Liver (tissue), 8 donors: ENCODE measurements at regions not wholly inside any gene's neighbourhood (a gene's known extent, or its start where the extent isn't known, plus 50 kb on each side); places are given as distances from the start of the nearest gene placed in this dataset.

ENCODE experiments used
- DNase-seq: peaks from one replicate; pipeline ENCODE4 v3.0.0-alpha.2; 2017; ENCODE audit warnings: low spot score
- H3K27ac ChIP-seq, 2 donors: one replicate each; pipeline ENCODE4 v1.7.0; 2013; ENCODE audit warnings: inconsistent platforms in 2 of 2, low read length in 2 of 2, control low read depth in 1 of 2, low read depth in 1 of 2, mild to moderate bottlenecking in 1 of 2
- H3K27me3 ChIP-seq, 4 donors: one replicate each; pipeline versions ENCODE4 v1.6.1 to v1.7.0; 2013; ENCODE audit warnings: low read length in 3 of 4, inconsistent platforms in 1 of 4, mild to moderate bottlenecking in 1 of 4, moderate library complexity in 1 of 4; ENCODE audit not compliant: control insufficient read depth in 4 of 4, insufficient read depth in 4 of 4
- H3K36me3 ChIP-seq, 4 donors: one replicate each; pipeline versions ENCODE4 v1.6.1 to v1.7.0; 2013; ENCODE audit warnings: low read length in 3 of 4, mild to moderate bottlenecking in 3 of 4, low read depth in 1 of 4, moderate library complexity in 1 of 4; ENCODE audit not compliant: control insufficient read depth in 4 of 4, insufficient read depth in 3 of 4
- H3K4me1 ChIP-seq, 4 donors: one replicate each; pipeline versions ENCODE4 v1.6.1 to v1.7.0; 2013; ENCODE audit warnings: low read length in 3 of 4, mild to moderate bottlenecking in 3 of 4, moderate library complexity in 1 of 4; ENCODE audit not compliant: control insufficient read depth in 4 of 4, insufficient read depth in 4 of 4
- H3K4me3 ChIP-seq, 3 donors: one replicate each; pipeline versions ENCODE4 v1.6.1 to v1.7.0; 2013; ENCODE audit warnings: low read length in 3 of 3, control low read depth in 1 of 3, low read depth in 1 of 3, mild to moderate bottlenecking in 1 of 3
- H3K9ac ChIP-seq, 2 donors: one replicate each; pipeline ENCODE4 v1.7.0; 2013; ENCODE audit warnings: low read length in 2 of 2, mild to moderate bottlenecking in 2 of 2, moderate library complexity in 2 of 2, control low read depth in 1 of 2, low read depth in 1 of 2
- H3K9me3 ChIP-seq, 4 donors: one replicate each; pipeline versions ENCODE4 v1.6.1 to v1.7.0; 2013; ENCODE audit warnings: low read length in 3 of 4; ENCODE audit not compliant: control insufficient read depth in 4 of 4
- CTCF ChIP-seq: fragments of 150-350 bp; IDR thresholded peaks from 2 replicates; pipeline ENCODE4 v1.5.1; 2017; ENCODE audit warnings: improper control_type of control experiment, low read depth, low read length; ENCODE audit not compliant: missing input control
- EGR1 ChIP-seq, 2 donors: IDR thresholded peaks; 2 replicates each; pipeline ENCODE4 v1.6.1; 2016 to 2018; ENCODE audit warnings: antibody characterized with exemption in 2 of 2, low read depth in 2 of 2
- FOXA1 ChIP-seq: IDR thresholded peaks from 2 replicates; pipeline ENCODE4 v1.6.1; 2016; ENCODE audit warnings: antibody characterized with exemption
- FOXA2 ChIP-seq: IDR thresholded peaks from 2 replicates; pipeline ENCODE4 v1.6.1; 2016; ENCODE audit warnings: antibody characterized with exemption
- GABPA ChIP-seq, 2 donors: IDR thresholded peaks in 1 of 2; conservative IDR thresholded peaks in 1 of 2; 2 replicates each; pipeline ENCODE4 v1.6.1; 2016; ENCODE audit warnings: antibody characterized with exemption in 2 of 2, mild to moderate bottlenecking in 1 of 2, moderate library complexity in 1 of 2
- HNF4A ChIP-seq, 2 donors: conservative IDR thresholded peaks; 2 replicates each; pipeline ENCODE4 v1.6.1; 2016; ENCODE audit warnings: antibody characterized with exemption in 2 of 2, mild to moderate bottlenecking in 2 of 2
- JUND ChIP-seq, 2 donors: IDR thresholded peaks; 2 replicates each; pipeline ENCODE4 v1.6.1; 2016; ENCODE audit warnings: antibody characterized with exemption in 2 of 2
- NR2F2 ChIP-seq: IDR thresholded peaks from 2 replicates; pipeline ENCODE4 v1.6.1; 2016; ENCODE audit warnings: antibody characterized with exemption
- RAD21 ChIP-seq, 2 donors: IDR thresholded peaks; 2 replicates each; pipeline ENCODE4 v1.6.1; 2016; ENCODE audit warnings: antibody characterized with exemption in 2 of 2, mild to moderate bottlenecking in 2 of 2
- RXRA ChIP-seq, 2 donors: IDR thresholded peaks; 2 replicates each; pipeline ENCODE4 v1.6.1; 2017 to 2018; ENCODE audit warnings: antibody characterized with exemption in 2 of 2, mild to moderate bottlenecking in 1 of 2
- SP1 ChIP-seq: IDR thresholded peaks from 2 replicates; pipeline ENCODE4 v1.6.1; 2018; ENCODE audit warnings: antibody characterized with exemption, mild to moderate bottlenecking
- TAF1 ChIP-seq: conservative IDR thresholded peaks from 2 replicates; pipeline ENCODE4 v1.6.1; 2016; ENCODE audit warnings: antibody characterized with exemption, mild to moderate bottlenecking
- YY1 ChIP-seq: IDR thresholded peaks from 2 replicates; pipeline ENCODE4 v1.6.1; 2016; ENCODE audit warnings: antibody characterized with exemption, mild to moderate bottlenecking
- WGBS: extraction: QIAGEN DNeasy Blood & Tissue Kit; methylation state at CpG from one replicate; pipeline ENCODE4 v1.1.7; 2013; 5-methylcytosine and 5-hydroxymethylcytosine counted together
- TF ChIP-seq, protein P1 (sequence below): IDR thresholded peaks from 2 replicates; pipeline ENCODE4 v1.6.1; 2016; ENCODE audit warnings: antibody characterized with exemption, mild to moderate bottlenecking
- TF ChIP-seq, protein P2 (sequence below): IDR thresholded peaks from 2 replicates; pipeline ENCODE4 v1.6.1; 2016; ENCODE audit warnings: antibody characterized with exemption
- TF ChIP-seq, protein P3 (sequence below): IDR thresholded peaks from 2 replicates; pipeline ENCODE4 v1.6.1; 2016; ENCODE audit warnings: antibody characterized with exemption
- donor health status: healthy.
- donor health status: healthy.
- donor health status: healthy.
- donor health status: healthy.
- donor health status: healthy.

DNA sequence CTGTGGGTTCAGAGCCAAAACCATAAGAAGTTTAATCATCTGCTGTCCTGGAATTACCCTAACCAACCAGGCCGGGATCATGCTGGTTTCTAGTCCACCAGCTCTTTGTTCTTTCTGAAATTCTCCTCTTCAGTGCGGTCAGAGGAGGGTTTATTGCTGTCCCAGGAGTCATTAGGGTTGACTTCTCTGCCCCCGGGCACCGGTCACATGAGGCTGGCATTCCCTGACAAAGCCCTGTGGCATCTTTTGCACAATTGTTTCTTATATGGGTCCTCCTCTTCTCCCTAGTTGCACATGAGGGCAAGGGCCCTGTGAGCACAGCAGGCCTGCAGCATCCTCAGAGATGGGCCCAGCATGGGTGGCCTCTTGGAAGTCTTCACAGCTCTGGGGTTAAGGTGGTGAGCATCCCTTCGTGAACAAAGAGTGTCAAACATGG is 243.9 kb downstream of the IRF8 start:
- Histone ChIP-seq H3K27ac (no peak overlapping the region), H3K9ac (no peak overlapping the region), H3K36me3 (no peaks in the 10 kb centered on the region), H3K9me3 (no peaks in the 10 kb centered on the region), H3K27me3 (peaks cover 0 to 9% (median 0%) of the 10 kb centered on the region in 4 donors), H3K4me1 (no peaks in the 10 kb centered on the region), H3K4me3 (no peak overlapping the region)
- no peak for DNase-seq
- TF ChIP-seq, protein P1, sequence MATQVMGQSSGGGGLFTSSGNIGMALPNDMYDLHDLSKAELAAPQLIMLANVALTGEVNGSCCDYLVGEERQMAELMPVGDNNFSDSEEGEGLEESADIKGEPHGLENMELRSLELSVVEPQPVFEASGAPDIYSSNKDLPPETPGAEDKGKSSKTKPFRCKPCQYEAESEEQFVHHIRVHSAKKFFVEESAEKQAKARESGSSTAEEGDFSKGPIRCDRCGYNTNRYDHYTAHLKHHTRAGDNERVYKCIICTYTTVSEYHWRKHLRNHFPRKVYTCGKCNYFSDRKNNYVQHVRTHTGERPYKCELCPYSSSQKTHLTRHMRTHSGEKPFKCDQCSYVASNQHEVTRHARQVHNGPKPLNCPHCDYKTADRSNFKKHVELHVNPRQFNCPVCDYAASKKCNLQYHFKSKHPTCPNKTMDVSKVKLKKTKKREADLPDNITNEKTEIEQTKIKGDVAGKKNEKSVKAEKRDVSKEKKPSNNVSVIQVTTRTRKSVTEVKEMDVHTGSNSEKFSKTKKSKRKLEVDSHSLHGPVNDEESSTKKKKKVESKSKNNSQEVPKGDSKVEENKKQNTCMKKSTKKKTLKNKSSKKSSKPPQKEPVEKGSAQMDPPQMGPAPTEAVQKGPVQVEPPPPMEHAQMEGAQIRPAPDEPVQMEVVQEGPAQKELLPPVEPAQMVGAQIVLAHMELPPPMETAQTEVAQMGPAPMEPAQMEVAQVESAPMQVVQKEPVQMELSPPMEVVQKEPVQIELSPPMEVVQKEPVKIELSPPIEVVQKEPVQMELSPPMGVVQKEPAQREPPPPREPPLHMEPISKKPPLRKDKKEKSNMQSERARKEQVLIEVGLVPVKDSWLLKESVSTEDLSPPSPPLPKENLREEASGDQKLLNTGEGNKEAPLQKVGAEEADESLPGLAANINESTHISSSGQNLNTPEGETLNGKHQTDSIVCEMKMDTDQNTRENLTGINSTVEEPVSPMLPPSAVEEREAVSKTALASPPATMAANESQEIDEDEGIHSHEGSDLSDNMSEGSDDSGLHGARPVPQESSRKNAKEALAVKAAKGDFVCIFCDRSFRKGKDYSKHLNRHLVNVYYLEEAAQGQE, result no peak
- TF ChIP-seq RXRA (IDR thresholded peaks at IDR 0.05) (no peak), HNF4A (conservative IDR thresholded peaks at IDR 0.05) (no peak), GABPA (IDR thresholded peaks at IDR 0.05 in 1 of 2, conservative IDR thresholded peaks at IDR 0.05 in 1 of 2) (no peak), FOXA2 (no peak), FOXA1 (no peak), SP1 (no peak), TAF1 (no peak), CTCF (no peak), YY1 (no peak), RAD21 (IDR thresholded peaks at IDR 0.05) (no peak), NR2F2 (no peak), JUND (IDR thresholded peaks at IDR 0.05) (no peak), EGR1 (IDR thresholded peaks at IDR 0.05; ENCODE audit: low read depth in 2 of 2) (no peak)
- TF ChIP-seq, protein P2, sequence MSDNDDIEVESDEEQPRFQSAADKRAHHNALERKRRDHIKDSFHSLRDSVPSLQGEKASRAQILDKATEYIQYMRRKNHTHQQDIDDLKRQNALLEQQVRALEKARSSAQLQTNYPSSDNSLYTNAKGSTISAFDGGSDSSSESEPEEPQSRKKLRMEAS, result no peak
- TF ChIP-seq, protein P3, sequence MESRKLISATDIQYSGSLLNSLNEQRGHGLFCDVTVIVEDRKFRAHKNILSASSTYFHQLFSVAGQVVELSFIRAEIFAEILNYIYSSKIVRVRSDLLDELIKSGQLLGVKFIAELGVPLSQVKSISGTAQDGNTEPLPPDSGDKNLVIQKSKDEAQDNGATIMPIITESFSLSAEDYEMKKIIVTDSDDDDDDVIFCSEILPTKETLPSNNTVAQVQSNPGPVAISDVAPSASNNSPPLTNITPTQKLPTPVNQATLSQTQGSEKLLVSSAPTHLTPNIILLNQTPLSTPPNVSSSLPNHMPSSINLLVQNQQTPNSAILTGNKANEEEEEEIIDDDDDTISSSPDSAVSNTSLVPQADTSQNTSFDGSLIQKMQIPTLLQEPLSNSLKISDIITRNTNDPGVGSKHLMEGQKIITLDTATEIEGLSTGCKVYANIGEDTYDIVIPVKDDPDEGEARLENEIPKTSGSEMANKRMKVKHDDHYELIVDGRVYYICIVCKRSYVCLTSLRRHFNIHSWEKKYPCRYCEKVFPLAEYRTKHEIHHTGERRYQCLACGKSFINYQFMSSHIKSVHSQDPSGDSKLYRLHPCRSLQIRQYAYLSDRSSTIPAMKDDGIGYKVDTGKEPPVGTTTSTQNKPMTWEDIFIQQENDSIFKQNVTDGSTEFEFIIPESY, result no peak
- 85% methylated on average over 5 of the region's 5 CpGs for WGBS

DNA sequence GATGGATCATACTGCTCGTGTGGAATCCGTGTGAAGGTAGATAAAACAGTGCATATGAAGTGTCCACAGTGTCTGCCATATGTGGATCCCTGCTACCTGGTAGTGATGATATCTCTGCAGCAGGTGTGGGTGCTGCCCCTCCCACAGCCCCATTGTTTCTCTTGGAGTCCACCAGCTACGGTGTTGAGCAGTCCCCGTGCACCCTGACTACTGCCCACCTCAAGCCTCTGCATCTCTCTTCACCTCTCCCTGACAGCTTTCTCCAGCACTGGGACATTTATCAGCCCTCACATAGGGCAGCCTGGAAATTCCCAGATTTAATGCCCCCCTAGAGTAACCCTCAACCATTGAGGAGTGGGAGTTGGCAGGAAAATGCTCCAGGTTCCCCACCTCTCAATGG is 244.7 kb downstream of the IRF8 start:
- TF ChIP-seq SP1 (no peak), RXRA (IDR thresholded peaks at IDR 0.05) (no peak), TAF1 (no peak)
- WGBS, result 94% methylated on average over 4 of the region's 4 CpGs
- Histone ChIP-seq H3K27ac (no peak overlapping the region), H3K4me3 (no peak overlapping the region), H3K4me1 (no peaks in the 10 kb centered on the region), H3K9me3 (no peaks in the 10 kb centered on the region), H3K36me3 (no peaks in the 10 kb centered on the region), H3K27me3 (peaks cover 0 to 9% (median 0%) of the 10 kb centered on the region in 4 donors), H3K9ac (no peak overlapping the region)
- DNase-seq, result no peak
